GM04504 (cell line): ENCODE measurements at regions not wholly inside any gene's neighbourhood (a gene's known extent, or its start where the extent isn't known, plus 50 kb on each side); places are given as distances from the start of the nearest gene placed in this dataset.
A peak's percentile ranks its signal among the peaks of the same experiment; 100 is the strongest.
"Not testable (repeated sequence)": the region's sequence is repeated elsewhere in the genome, so short reads cannot be mapped to it uniquely, and the experiment has no call there.

Experiments used
- DNase-seq: peaks from one replicate; pipeline ENCODE4 v3.0.0-alpha.2; 2012; ENCODE audit warnings: low read depth

- no peak for DNase-seq
These were observed 152.6 kb downstream of the MAGEB17 start for GRCh38 chrX:16319929-16320328.

GRCh38 chrX:16320765-16321355, 153.6 kb downstream of the MAGEB17 start:
- peak; percentile 9 for DNase-seq

GRCh38 chrX:16333453-16333852, 166.2 kb downstream of the MAGEB17 start:
- DNase-seq: no peak

- no peak for DNase-seq
These were observed 167.9 kb downstream of the MAGEB17 start for GRCh38 chrX:16335181-16335580.

- peak; percentile 24 for DNase-seq
These were observed 180.8 kb downstream of the MAGEB17 start for GRCh38 chrX:16347968-16348670.

GRCh38 chrX:16357902-16358301, 190.6 kb downstream of the MAGEB17 start:
- DNase-seq: no peak

- DNase-seq: not testable (repeated sequence)
These were observed 192.8 kb downstream of the MAGEB17 start for GRCh38 chrX:16360056-16360455.

- DNase-seq: no peak
These were observed 201.4 kb downstream of the MAGEB17 start for GRCh38 chrX:16368696-16369095.

- no peak for DNase-seq
These were observed 208.8 kb downstream of the MAGEB17 start for GRCh38 chrX:16376056-16376455.

GRCh38 chrX:16386126-16386525, 218.8 kb downstream of the MAGEB17 start:
- no peak for DNase-seq

GRCh38 chrX:16392597-16392996, 225.3 kb downstream of the MAGEB17 start:
- no peak for DNase-seq

- DNase-seq: no peak
These were observed 227.0 kb downstream of the MAGEB17 start for GRCh38 chrX:16394290-16394689.

GRCh38 chrX:16403808-16404207, 236.5 kb downstream of the MAGEB17 start:
- no peak for DNase-seq

GRCh38 chrX:16416588-16416987, 233.4 kb upstream of the S100G start:
- no peak for DNase-seq

GRCh38 chrX:16418650-16419049, 231.3 kb upstream of the S100G start:
- DNase-seq: no peak

GRCh38 chrX:16427668-16428067, 222.3 kb upstream of the S100G start:
- no peak for DNase-seq

GRCh38 chrX:16429406-16429805, 220.6 kb upstream of the S100G start:
- no peak for DNase-seq

GRCh38 chrX:16431266-16431665, 218.7 kb upstream of the S100G start:
- no peak for DNase-seq

GRCh38 chrX:16433021-16433420, 216.9 kb upstream of the S100G start:
- DNase-seq: no peak

GRCh38 chrX:16435399-16435986, 214.5 kb upstream of the S100G start:
- no peak for DNase-seq

GRCh38 chrX:16436348-16437188, 213.4 kb upstream of the S100G start:
- DNase-seq: peak; percentile 75

- no peak for DNase-seq
These were observed 209.5 kb upstream of the S100G start for GRCh38 chrX:16440446-16440845.

- no peak for DNase-seq
These were observed 205.6 kb upstream of the S100G start for GRCh38 chrX:16444353-16444752.
